Fibroblast of lung (primary cell): ENCODE measurements at regions not wholly inside any gene's neighbourhood (a gene's known extent, or its start where the extent isn't known, plus 50 kb on each side); places are given as distances from the start of the nearest gene placed in this dataset.

Source experiments
- DNase-seq, 2 donors: peaks; one replicate each; pipeline versions ENCODE4 v3.0.0 to v3.0.0-alpha.2; 2010; ENCODE audit warnings: low read depth in 2 of 2
- H2AFZ ChIP-seq: 2 replicates; pipeline ENCODE4 v1.5.1; 2012; ENCODE audit warnings: low read length, control low read depth, inconsistent platforms
- H3K27ac ChIP-seq: 2 replicates; pipeline ENCODE4 v1.5.1; 2011; ENCODE audit warnings: low read length, control low read depth; ENCODE audit not compliant: insufficient read depth
- H3K27me3 ChIP-seq: 2 replicates; pipeline ENCODE4 v1.5.1; 2011; ENCODE audit warnings: mild to moderate bottlenecking, low read length; ENCODE audit not compliant: control insufficient read depth, insufficient read depth
- H3K36me3 ChIP-seq: 2 replicates; pipeline ENCODE4 v1.5.1; 2011; ENCODE audit warnings: low read length; ENCODE audit not compliant: control insufficient read depth, insufficient read depth
- H3K4me1 ChIP-seq: 2 replicates; pipeline ENCODE4 v1.5.1; 2011; ENCODE audit warnings: low read length; ENCODE audit not compliant: control insufficient read depth, insufficient read depth; ENCODE audit errors: extremely low read depth
- H3K4me2 ChIP-seq: 2 replicates; pipeline ENCODE4 v1.5.1; 2011; ENCODE audit warnings: low read length, control low read depth; ENCODE audit not compliant: insufficient read depth; ENCODE audit errors: extremely low read depth
- H3K4me3 ChIP-seq, 4 experiments: fragments of 200-600 bp in 1 of 4; sonication (generic) in 1 of 4; replicated peaks in 1 of 4; 2 replicates each; pipeline ENCODE4 v1.5.1; 2011 to 2016; ENCODE audit warnings: low read length in 4 of 4, low read depth in 3 of 4, mild to moderate bottlenecking in 3 of 4, control low read depth in 2 of 4, inconsistent platforms in 1 of 4, mixed read lengths in 1 of 4; ENCODE audit not compliant: insufficient read depth in 1 of 4; ENCODE audit errors: control extremely low read depth in 1 of 4
- H3K79me2 ChIP-seq: 2 replicates; pipeline ENCODE4 v1.5.1; 2012; ENCODE audit warnings: mild to moderate bottlenecking, low read length, inconsistent platforms; ENCODE audit not compliant: control insufficient read depth, insufficient read depth
- H3K9ac ChIP-seq: 2 replicates; pipeline ENCODE4 v1.5.1; 2011; ENCODE audit warnings: mild to moderate bottlenecking, low read length, control low read depth; ENCODE audit not compliant: insufficient read depth
- H3K9me3 ChIP-seq: 2 replicates; pipeline ENCODE4 v1.5.1; 2012; ENCODE audit warnings: low read depth, low read length; ENCODE audit not compliant: control insufficient read depth, insufficient read depth
- H4K20me1 ChIP-seq: 2 replicates; pipeline ENCODE4 v1.5.1; 2011; ENCODE audit warnings: low read length; ENCODE audit not compliant: control insufficient read depth, insufficient read depth; ENCODE audit errors: extremely low read depth
- CTCF ChIP-seq, 2 donors: IDR thresholded peaks in 1 of 2; conservative IDR thresholded peaks in 1 of 2; 1 replicate in 1 of 2; 2 replicates in 1 of 2; pipeline ENCODE4 v1.5.1; 2011 to 2012; ENCODE audit warnings: low read length in 2 of 2, control low read depth in 1 of 2, inconsistent platforms in 1 of 2, low read depth in 1 of 2, mild to moderate bottlenecking in 1 of 2
- EZH2 ChIP-seq: IDR thresholded peaks from 2 replicates; pipeline ENCODE4 v1.5.1; 2012; ENCODE audit warnings: low read length, control low read depth, mild to moderate bottlenecking; ENCODE audit errors: missing control alignments

GRCh38 chr9:29336281-29336680 is 1763.0 kb upstream of the C9orf72 start:
- H3K27ac ChIP-seq = no peak overlapping the region
- no peak overlapping the region for H2AFZ ChIP-seq
- H3K9ac ChIP-seq = no peak overlapping the region
- no peaks in the 10 kb centered on the region for H3K9me3 ChIP-seq
- no peaks in the 10 kb centered on the region for H3K27me3 ChIP-seq
- no peaks in the 10 kb centered on the region for H4K20me1 ChIP-seq
- no peaks in the 10 kb centered on the region for H3K79me2 ChIP-seq
- H3K36me3 ChIP-seq = no peaks in the 10 kb centered on the region
- no peak for DNase-seq
- no peak overlapping the region for H3K4me2 ChIP-seq
- TF ChIP-seq CTCF (conservative IDR thresholded peaks at IDR 0.05 in 1 of 2, IDR thresholded peaks at IDR 0.05 in 1 of 2; ENCODE audit: low read depth in 1 of 2, low read length in 2 of 2) (no peak), EZH2 (no peak)
- no peak overlapping the region for H3K4me3 ChIP-seq
- H3K4me1 ChIP-seq = no peaks in the 10 kb centered on the region

- H3K4me3 ChIP-seq = no peak overlapping the region
- DNase-seq = no peak
- no peaks in the 10 kb centered on the region for H4K20me1 ChIP-seq
- H3K4me2 ChIP-seq = no peak overlapping the region
- TF ChIP-seq CTCF (conservative IDR thresholded peaks at IDR 0.05 in 1 of 2, IDR thresholded peaks at IDR 0.05 in 1 of 2; ENCODE audit: low read depth in 1 of 2, low read length in 2 of 2) = no peak
- TF ChIP-seq EZH2 = no peak
- no peaks in the 10 kb centered on the region for H3K9me3 ChIP-seq
- H3K27ac ChIP-seq = no peak overlapping the region
- H3K9ac ChIP-seq = no peak overlapping the region
- no peaks in the 10 kb centered on the region for H3K79me2 ChIP-seq
- H2AFZ ChIP-seq = no peak overlapping the region
- no peaks in the 10 kb centered on the region for H3K36me3 ChIP-seq
- H3K4me1 ChIP-seq = no peaks in the 10 kb centered on the region
- H3K27me3 ChIP-seq = no peaks in the 10 kb centered on the region
These were observed 1766.1 kb upstream of the C9orf72 start for GRCh38 chr9:29339387-29339786.

- DNase-seq = peak; percentile 42 to 43
- Histone ChIP-seq H3K4me2 (no peak overlapping the region), H3K27me3 (no peaks in the 10 kb centered on the region)
These were observed 1775.7 kb upstream of the C9orf72 start for GRCh38 chr9:29348999-29349398.

More at GRCh38 chr9:29348999-29349398, 1775.7 kb upstream of the C9orf72 start:
- H3K79me2 ChIP-seq = no peaks in the 10 kb centered on the region
- H3K36me3 ChIP-seq = no peaks in the 10 kb centered on the region
- no peak overlapping the region for H3K27ac ChIP-seq
- H3K4me3 ChIP-seq = no peak overlapping the region
- no peaks in the 10 kb centered on the region for H3K4me1 ChIP-seq
- no peak overlapping the region for H3K9ac ChIP-seq
- TF ChIP-seq CTCF (conservative IDR thresholded peaks at IDR 0.05 in 1 of 2, IDR thresholded peaks at IDR 0.05 in 1 of 2; ENCODE audit: low read depth in 1 of 2, low read length in 2 of 2) = no peak
- no peak for TF ChIP-seq EZH2
- H2AFZ ChIP-seq = no peak overlapping the region
- no peaks in the 10 kb centered on the region for H4K20me1 ChIP-seq
- H3K9me3 ChIP-seq = no peaks in the 10 kb centered on the region
